GM12878 (cell line): ENCODE measurements at regions not wholly inside any gene's neighbourhood (a gene's known extent, or its start where the extent isn't known, plus 50 kb on each side); places are given as distances from the start of the nearest gene placed in this dataset.
A peak's percentile ranks its signal among the peaks of the same experiment; 100 is the strongest.

Experiments
- ATAC-seq: fragments of 200-7000 bp; cut with Tn5 transposase; 3 replicates; pipeline ENCODE4 v1.9.1; 2020; ENCODE audit warnings: mild to moderate bottlenecking, moderate library complexity
- BruUV-seq: library from RNA; stranded (reverse); fragments of 400-500 nt; replicated peaks from 2 replicates; lab custom pipeline; 2021; lab: Mats Ljungman, UMichigan
- CTCF ChIA-PET: fragments of 300-600 bp; sonication (Branson Sonifier 250); formaldehyde crosslinking; extraction: SDS; loops from one replicate; lab custom pipeline; 2021; ENCODE audit warnings: inconsistent platforms; lab: Yijun Ruan, JAX
- POLR2A ChIA-PET: fragments of 350-600 bp; formaldehyde crosslinking; extraction: SDS; loops from one replicate; lab custom pipeline; 2021; ENCODE audit warnings: inconsistent platforms; lab: Charles Lee
- RAD21 ChIA-PET: fragments of 300-600 bp; sonication (Branson Sonifier 250); formaldehyde crosslinking; loops from one replicate; lab custom pipeline; 2023; ENCODE audit warnings: antibody characterized with exemption; ENCODE audit not compliant: unreplicated experiment; lab: Charles Lee
- SMC1A ChIA-PET: fragments of 300-600 bp; sonication (Branson Sonifier 250); formaldehyde crosslinking; loops from one replicate; lab custom pipeline; 2023; ENCODE audit not compliant: unreplicated experiment, uncharacterized antibody; lab: Charles Lee
- DNase-seq: peaks from one replicate; pipeline ENCODE4 v3.0.0-alpha.2; 2011; ENCODE audit warnings: low read depth, low spot score
- FAIRE-seq: peaks from 3 replicates; lab custom pipeline; 2011; peaks lifted over from hg19 to GRCh38; lab: Jason Lieb, UNC
- H2AFZ ChIP-seq: 2 replicates; pipeline ENCODE4 v1.6.0; 2011; ENCODE audit warnings: low read depth, low read length, control low read depth; ENCODE audit not compliant: control insufficient read depth
- H3K27ac ChIP-seq: 2 replicates; pipeline ENCODE4 v1.5.1; 2011; ENCODE audit warnings: control low read depth; ENCODE audit not compliant: control insufficient read depth, insufficient read depth
- H3K27me3 ChIP-seq, 2 experiments: replicated peaks in 1 of 2; 2 replicates each; pipeline versions ENCODE4 v1.6.0 to v1.6.1; 2011; ENCODE audit warnings: low read length in 1 of 2; ENCODE audit not compliant: control insufficient read depth in 2 of 2, insufficient read depth in 2 of 2
- H3K36me3 ChIP-seq, 2 experiments: 2 replicates each; pipeline ENCODE4 v1.5.1; 2011; ENCODE audit warnings: low read length in 1 of 2; ENCODE audit not compliant: control insufficient read depth in 2 of 2, insufficient read depth in 2 of 2
- H3K4me1 ChIP-seq: 2 replicates; pipeline ENCODE4 v1.6.1; 2011; ENCODE audit warnings: mild to moderate bottlenecking, low read length, moderate library complexity, mixed read lengths; ENCODE audit not compliant: control insufficient read depth, insufficient read depth
- H3K4me2 ChIP-seq: 2 replicates; pipeline ENCODE4 v1.6.0; 2011; ENCODE audit warnings: control low read depth; ENCODE audit not compliant: control insufficient read depth, insufficient read depth
- H3K4me3 ChIP-seq: fragments of 200-600 bp; sonication (generic); 2 replicates; pipeline ENCODE4 v1.5.1; 2016
- H3K79me2 ChIP-seq: 2 replicates; pipeline ENCODE4 v1.6.0; 2011; ENCODE audit warnings: low read length; ENCODE audit not compliant: control insufficient read depth, insufficient read depth
- H3K9ac ChIP-seq: 2 replicates; pipeline ENCODE4 v1.8.0; 2011; ENCODE audit warnings: low read length, control low read depth, mixed read lengths; ENCODE audit not compliant: control insufficient read depth, insufficient read depth
- H3K9me3 ChIP-seq: replicated peaks from 3 replicates; pipeline ENCODE4 v1.5.1; 2011; ENCODE audit warnings: mild to moderate bottlenecking, low read length; ENCODE audit not compliant: control insufficient read depth, insufficient read depth
- H4K20me1 ChIP-seq: 2 replicates; pipeline ENCODE4 v1.6.0; 2011; ENCODE audit not compliant: control insufficient read depth, insufficient read depth
- ATF3 ChIP-seq: IDR thresholded peaks from 2 replicates; pipeline ENCODE4 v1.6.1; 2011; ENCODE audit warnings: low read depth, mild to moderate bottlenecking, low read length, moderate library complexity, borderline replicate concordance; ENCODE audit errors: extremely low read depth
- BHLHE40 ChIP-seq, 2 experiments: fragments of 450-650 bp in 1 of 2; IDR thresholded peaks; 2 replicates each; pipeline ENCODE4 v1.6.1; 2011 to 2017; ENCODE audit warnings: low read depth in 2 of 2, borderline replicate concordance in 1 of 2, improper control_type of control experiment in 1 of 2, low read length in 1 of 2, mild to moderate bottlenecking in 1 of 2
- CTCF ChIP-seq, 3 experiments: IDR thresholded peaks in 2 of 3; conservative IDR thresholded peaks in 1 of 3; 2 replicates each; pipeline ENCODE4 v1.5.1; 2011; ENCODE audit warnings: low read depth in 3 of 3, low read length in 3 of 3, mild to moderate bottlenecking in 3 of 3, control low read depth in 2 of 3, moderate library complexity in 2 of 3, inconsistent platforms in 1 of 3, mixed read lengths in 1 of 3; ENCODE audit not compliant: control insufficient read depth in 2 of 3, insufficient read depth in 1 of 3; ENCODE audit errors: extremely low read depth in 1 of 3
- EED ChIP-seq: sonication (generic); IDR thresholded peaks from 2 replicates; pipeline ENCODE4 v1.6.1; 2016; ENCODE audit warnings: antibody characterized with exemption, low read depth
- FOXM1 ChIP-seq: IDR thresholded peaks from 2 replicates; pipeline ENCODE4 v1.6.1; 2012; ENCODE audit warnings: low read depth, mild to moderate bottlenecking, inconsistent platforms, low read length, moderate library complexity
- NBN ChIP-seq: fragments of 450-650 bp; IDR thresholded peaks from 2 replicates; pipeline ENCODE4 v1.6.1; 2016
- RAD21 ChIP-seq: IDR thresholded peaks from 2 replicates; pipeline ENCODE4 v1.6.1; 2011; ENCODE audit warnings: mild to moderate bottlenecking, low read depth, low read length, moderate library complexity; ENCODE audit not compliant: insufficient read depth
- RFX5 ChIP-seq: IDR thresholded peaks from 2 replicates; pipeline ENCODE4 v1.6.1; 2011; ENCODE audit warnings: low read depth, low read length, improper control_type of control experiment
- SMC3 ChIP-seq: IDR thresholded peaks from 2 replicates; pipeline ENCODE4 v1.6.1; 2011; ENCODE audit warnings: low read length, improper control_type of control experiment, borderline replicate concordance
- TAF1 ChIP-seq: IDR thresholded peaks from 2 replicates; pipeline ENCODE4 v1.6.1; 2011; ENCODE audit warnings: mild to moderate bottlenecking, low read depth, low read length, borderline replicate concordance
- ZSCAN29 ChIP-seq: fragments of 450-650 bp; IDR thresholded peaks from 2 replicates; pipeline ENCODE4 v1.6.1; 2017; ENCODE audit warnings: mild to moderate bottlenecking, moderate library complexity
- WGBS: methylation state at CpG from one replicate; pipeline ENCODE4 v1.1.6; 2016; ENCODE audit warnings: low lambda C conversion rate; ENCODE audit not compliant: insufficient replicate concordance, insufficient coverage; ENCODE audit errors: missing lambda C conversion rate; 5-methylcytosine and 5-hydroxymethylcytosine counted together
- in situ Hi-C: fragments of 300-500 bp; cut with MboI; formaldehyde crosslinking; loops from 9 replicates; pipeline ENCODE4 v1.14.3; 2018; ENCODE audit warnings: mixed read lengths
- intact Hi-C: fragments of 100-400 bp; cut with micrococcal nuclease; formaldehyde crosslinking; loops from one replicate; pipeline ENCODE4 v1.14.2; 2022; ENCODE audit not compliant: unreplicated experiment

DNA sequence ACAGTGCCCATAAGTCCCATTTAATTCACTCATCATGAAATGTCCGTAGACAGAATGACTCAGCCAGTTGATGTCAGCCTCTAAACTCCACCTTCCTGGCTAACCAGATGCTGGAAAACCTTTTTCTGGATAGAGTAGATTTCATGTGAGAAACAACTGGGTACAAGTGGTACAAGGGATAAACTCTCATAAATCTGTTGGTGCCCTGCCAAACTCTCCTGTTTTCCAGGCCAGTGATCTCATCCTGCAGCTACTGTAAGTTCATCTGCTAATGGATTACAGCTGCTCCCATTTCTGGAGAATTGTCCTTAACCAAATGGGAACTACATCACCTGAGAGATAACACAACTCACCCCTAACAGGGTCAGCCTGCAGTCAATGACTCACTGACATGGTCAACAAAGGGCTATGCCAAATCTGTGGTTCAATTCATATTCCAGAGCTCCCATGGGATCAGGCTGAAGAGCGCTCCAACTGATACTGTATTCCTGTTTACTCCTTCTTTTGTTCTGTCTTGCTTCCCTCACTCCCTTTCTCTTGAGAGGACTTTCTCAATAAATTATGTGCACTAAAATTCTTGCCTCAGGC, 210.1 kb upstream of the HDDC2 start (continued):
- TF ChIP-seq ATF3 (no peak), EED (no peak), ZSCAN29 (no peak), RAD21 (no peak), TAF1 (no peak), FOXM1 (no peak), NBN (no peak)

- Histone ChIP-seq H3K4me3 (no peak overlapping the region), H3K4me1 (no peaks in the 10 kb centered on the region), H2AFZ (no peak overlapping the region), H3K79me2 (no peaks in the 10 kb centered on the region), H3K27ac (no peak overlapping the region), H4K20me1 (no peaks in the 10 kb centered on the region), H3K4me2 (no peak overlapping the region), H3K9ac (no peak overlapping the region), H3K36me3 (no peaks in the 10 kb centered on the region), H3K27me3 (0 out of 4 replicates have a peak, but pooled peaks cover 0 to 4% of the 10 kb centered on the region in 2 experiments), H3K9me3 (no peaks in the 10 kb centered on the region)
- peak; percentile 81 for ATAC-seq
- in situ Hi-C loops, result no loop called here
- DNase-seq, result no peak
- no TSS peak for BruUV-seq
- RAD21 ChIA-PET, result interaction anchor here (0.5 kb wide), 1 partner anchor 239 kb away, joined by 3 read pairs; no protein-coding TSS in a partner anchor
- SMC1A ChIA-PET, result interaction anchor here (1.4 kb wide), 1 partner anchor 201 kb away, joined by 3 read pairs; no protein-coding TSS in a partner anchor
- POLR2A ChIA-PET, result no interaction called here
- WGBS, result 0% methylated on average over 2 of the region's 2 CpGs
- no peak for FAIRE-seq
- TF ChIP-seq RAD21 (peak; percentile 77), SMC3 (peak; percentile 50; the same call in 1 of the 2 replicates), RFX5 (no peak), CTCF (IDR thresholded peaks at IDR 0.05 in 2 of 3, conservative IDR thresholded peaks at IDR 0.05 in 1 of 3; ENCODE audit: control insufficient read depth in 2 of 3, extremely low read depth in 1 of 3, insufficient read depth in 1 of 3, low read depth in 3 of 3, low read length in 3 of 3) (peak; percentile 55 to 63 (median 60)), BHLHE40 (IDR thresholded peaks at IDR 0.05; ENCODE audit: borderline replicate concordance in 1 of 2, low read depth in 2 of 2, low read length in 1 of 2) (no peak)
- intact Hi-C loops, result loop anchor here (1.0 to 5.0 kb wide), 3 partner anchors 200 to 258 kb away; no protein-coding TSS in a partner anchor
- CTCF ChIA-PET, result interaction anchor here (1.7 kb wide), 1 partner anchor 241 kb away, joined by 5 read pairs; no protein-coding TSS in a partner anchor
These were observed 210.9 kb upstream of the HDDC2 start for GRCh38 chr6:125512621-125513020.
